Upper lobe of left lung (tissue), 6 donors: ENCODE measurements at regions not wholly inside any gene's neighbourhood (a gene's known extent, or its start where the extent isn't known, plus 50 kb on each side); places are given as distances from the start of the nearest gene placed in this dataset.
"Not testable (repeated sequence)": the region's sequence is repeated elsewhere in the genome, so short reads cannot be mapped to it uniquely, and the experiment has no call there.

Source experiments
- ATAC-seq, 2 donors: fragments of 200-7000 bp; cut with Tn5 transposase; one replicate each; pipeline ENCODE4 v1.9.1; 2022; ENCODE audit warnings: mild to moderate bottlenecking in 2 of 2, moderate library complexity in 2 of 2; ENCODE audit not compliant: low FRiP score in 2 of 2
- DNase-seq, 2 donors: peaks; one replicate each; pipeline ENCODE4 v3.0.0-alpha.2; 2019 to 2020
- H3K27ac ChIP-seq, 4 donors: fragments of 200-600 bp; sonication (generic); one replicate each; pipeline ENCODE4 v1.5.1; 2016 to 2019
- H3K27me3 ChIP-seq, 4 donors: fragments of 200-600 bp; sonication (generic); one replicate each; pipeline ENCODE4 v1.5.1; 2017 to 2019
- H3K36me3 ChIP-seq, 4 donors: fragments of 200-600 bp; sonication (generic); one replicate each; pipeline ENCODE4 v1.5.1; 2016 to 2019
- H3K4me1 ChIP-seq, 4 donors: fragments of 200-600 bp; sonication (generic); one replicate each; pipeline ENCODE4 v1.5.1; 2018 to 2019
- H3K4me3 ChIP-seq, 4 donors: fragments of 200-600 bp; sonication (generic); one replicate each; pipeline ENCODE4 v1.5.1; 2017 to 2019; ENCODE audit warnings: mild to moderate bottlenecking in 2 of 4, moderate library complexity in 1 of 4
- H3K9me3 ChIP-seq, 4 donors: fragments of 200-600 bp; sonication (generic); one replicate each; pipeline ENCODE4 v1.5.1; 2018 to 2019
- WGBS, 2 donors: methylation state at CpG; one replicate each; pipeline ENCODE4 v1.1.5; 2017 to 2018; 5-methylcytosine and 5-hydroxymethylcytosine counted together
- donor health status: DM: no; HTN: no; CAD: no; lungs with moderate emphysema.
- donor health status: DM: no; HTN: yes; CAD: no; lungs with severe emphysema.

DNA sequence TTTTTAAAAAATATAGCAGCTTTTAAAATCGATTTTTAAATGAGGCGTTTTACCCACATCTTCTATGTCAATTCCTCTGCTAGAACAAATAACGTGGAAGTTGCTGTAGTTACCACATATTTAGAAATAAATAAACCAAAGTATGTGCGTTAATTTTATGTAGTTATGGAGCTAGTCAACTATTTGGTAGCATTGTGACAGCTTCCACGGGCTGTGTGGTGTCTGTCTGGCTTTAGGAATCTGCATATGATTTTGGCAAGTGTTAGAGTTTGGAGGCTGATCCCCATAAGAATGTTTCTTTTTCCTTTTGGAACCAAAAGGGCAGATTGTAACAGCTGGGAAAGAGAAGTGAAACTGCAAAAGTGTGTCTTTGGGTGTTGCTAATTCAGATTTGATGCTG lies 59.8 kb downstream of the HSFY2 start:
- not testable (repeated sequence) for ATAC-seq, H3K4me1 ChIP-seq, H3K4me3 ChIP-seq, H3K27me3 ChIP-seq, DNase-seq, H3K27ac ChIP-seq, H3K36me3 ChIP-seq, H3K9me3 ChIP-seq
- no CpG with 5 or more reads among the region's 5 CpGs for WGBS, 2 donors

DNA sequence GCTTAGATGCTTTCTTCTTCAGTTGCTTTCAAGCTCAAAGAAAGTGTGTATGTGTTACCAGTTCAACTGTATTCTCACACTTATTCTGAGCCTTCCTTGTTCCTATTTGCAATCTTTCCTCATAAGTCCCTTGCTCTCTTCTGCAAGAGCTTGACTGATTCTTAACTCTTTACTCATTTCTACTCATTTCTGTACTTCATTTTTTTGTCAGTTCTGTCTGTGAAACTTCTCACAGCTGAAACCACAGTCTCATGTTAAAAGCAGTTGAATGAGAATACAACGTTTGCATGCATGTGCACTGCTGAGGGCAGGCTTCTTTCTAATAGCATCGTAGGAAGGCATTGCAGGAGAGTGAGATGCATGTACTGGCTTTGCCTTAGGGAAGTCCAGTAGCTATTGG lies 54.8 kb downstream of the HSFY2 start:
- not testable (repeated sequence) for H3K27me3 ChIP-seq, ATAC-seq, H3K27ac ChIP-seq, H3K9me3 ChIP-seq, DNase-seq, H3K4me3 ChIP-seq, H3K36me3 ChIP-seq, H3K4me1 ChIP-seq
- WGBS, 2 donors = no CpG with 5 or more reads among the region's 2 CpGs

DNA sequence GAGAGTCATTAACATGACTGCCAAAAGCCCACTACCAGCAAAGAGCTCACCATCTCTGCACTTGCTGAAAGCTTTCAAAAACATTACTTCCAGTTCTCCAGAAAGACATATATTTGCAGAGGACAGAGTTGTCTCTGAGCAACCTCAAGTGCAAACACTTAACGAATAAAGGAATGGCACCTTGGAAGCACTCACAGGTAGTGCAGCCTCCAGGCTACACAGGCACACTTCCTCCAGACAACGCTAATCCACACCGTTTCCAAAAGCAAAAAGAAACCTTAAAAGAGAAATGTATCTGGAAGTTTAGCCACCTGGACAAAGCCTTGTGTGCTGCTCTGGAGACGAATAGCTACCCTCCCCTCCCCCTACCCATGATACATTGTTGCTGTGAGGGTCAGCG lies 53.1 kb downstream of the HSFY2 start:
- H3K9me3 ChIP-seq, H3K27ac ChIP-seq, H3K27me3 ChIP-seq, H3K36me3 ChIP-seq, ATAC-seq, H3K4me1 ChIP-seq, DNase-seq, H3K4me3 ChIP-seq: not testable (repeated sequence)
- no CpG with 5 or more reads among the region's 5 CpGs for WGBS, 2 donors
